Neural cell (in vitro differentiated cells): ENCODE measurements at regions not wholly inside any gene's neighbourhood (a gene's known extent, or its start where the extent isn't known, plus 50 kb on each side); places are given as distances from the start of the nearest gene placed in this dataset.

Experiments
- EZH2 ChIP-seq: fragments of 200-600, 300-800 bp; shearing (Covaris generic), sonication (generic); IDR thresholded peaks from 2 replicates; pipeline ENCODE4 v1.6.1; 2014; ENCODE audit warnings: antibody characterized with exemption, low read length, borderline replicate concordance, mild to moderate bottlenecking; ENCODE audit not compliant: insufficient read depth, poor library complexity, severe bottlenecking
- SMC3 ChIP-seq: fragments of 450-650 bp; conservative IDR thresholded peaks from 2 replicates; pipeline ENCODE4 v1.6.1; 2014; ENCODE audit warnings: antibody characterized with exemption, mild to moderate bottlenecking, moderate library complexity; ENCODE audit not compliant: poor library complexity
- TF ChIP-seq, protein P1 (sequence below): fragments of 450-650 bp; IDR thresholded peaks from 2 replicates; pipeline ENCODE4 v1.5.1; 2014; ENCODE audit warnings: antibody characterized with exemption, mild to moderate bottlenecking, moderate library complexity; ENCODE audit not compliant: poor library complexity, severe bottlenecking

- TF ChIP-seq, protein P1, sequence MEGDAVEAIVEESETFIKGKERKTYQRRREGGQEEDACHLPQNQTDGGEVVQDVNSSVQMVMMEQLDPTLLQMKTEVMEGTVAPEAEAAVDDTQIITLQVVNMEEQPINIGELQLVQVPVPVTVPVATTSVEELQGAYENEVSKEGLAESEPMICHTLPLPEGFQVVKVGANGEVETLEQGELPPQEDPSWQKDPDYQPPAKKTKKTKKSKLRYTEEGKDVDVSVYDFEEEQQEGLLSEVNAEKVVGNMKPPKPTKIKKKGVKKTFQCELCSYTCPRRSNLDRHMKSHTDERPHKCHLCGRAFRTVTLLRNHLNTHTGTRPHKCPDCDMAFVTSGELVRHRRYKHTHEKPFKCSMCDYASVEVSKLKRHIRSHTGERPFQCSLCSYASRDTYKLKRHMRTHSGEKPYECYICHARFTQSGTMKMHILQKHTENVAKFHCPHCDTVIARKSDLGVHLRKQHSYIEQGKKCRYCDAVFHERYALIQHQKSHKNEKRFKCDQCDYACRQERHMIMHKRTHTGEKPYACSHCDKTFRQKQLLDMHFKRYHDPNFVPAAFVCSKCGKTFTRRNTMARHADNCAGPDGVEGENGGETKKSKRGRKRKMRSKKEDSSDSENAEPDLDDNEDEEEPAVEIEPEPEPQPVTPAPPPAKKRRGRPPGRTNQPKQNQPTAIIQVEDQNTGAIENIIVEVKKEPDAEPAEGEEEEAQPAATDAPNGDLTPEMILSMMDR: no peak
- no peak for TF ChIP-seq SMC3
- no peak for TF ChIP-seq EZH2
Measured at GRCh38 chr4:18250564-18250963, 229.0 kb upstream of the LCORL start.
